Stimulated activated CD4-positive, alpha-beta T cell treated with anti-CD3 and anti-CD28 coated beads, Interleukin-15, amount 100 ng/mL, for 24 hours (primary cell): ENCODE measurements at regions not wholly inside any gene's neighbourhood (a gene's known extent, or its start where the extent isn't known, plus 50 kb on each side); places are given as distances from the start of the nearest gene placed in this dataset.
"Not testable (repeated sequence)": the region's sequence is repeated elsewhere in the genome, so short reads cannot be mapped to it uniquely, and the experiment has no call there.

ENCODE experiments used
- DNase-seq: peaks from one replicate; pipeline ENCODE4 v3.0.0-alpha.2; 2020

DNA sequence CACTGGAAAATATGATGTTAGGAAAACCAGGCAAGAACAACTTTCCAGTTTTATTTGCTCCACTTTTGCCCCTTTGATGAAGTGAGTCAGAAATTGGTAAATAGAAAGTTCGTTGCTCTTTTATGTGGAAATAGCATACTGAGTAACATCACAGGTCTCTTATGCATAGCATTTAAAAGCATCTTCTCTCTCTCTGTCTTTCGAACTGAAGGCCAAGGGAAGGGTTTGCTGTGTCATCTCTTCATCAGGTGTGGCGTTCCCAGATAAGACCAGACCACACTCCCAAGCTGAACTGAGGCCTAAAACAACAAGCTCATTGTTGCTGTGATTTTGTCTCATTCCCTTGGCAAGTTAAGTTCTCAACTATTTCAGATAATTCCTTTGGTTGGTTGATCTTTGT lies 131.8 kb upstream of the GRB10 start:
- DNase-seq = no peak

DNA sequence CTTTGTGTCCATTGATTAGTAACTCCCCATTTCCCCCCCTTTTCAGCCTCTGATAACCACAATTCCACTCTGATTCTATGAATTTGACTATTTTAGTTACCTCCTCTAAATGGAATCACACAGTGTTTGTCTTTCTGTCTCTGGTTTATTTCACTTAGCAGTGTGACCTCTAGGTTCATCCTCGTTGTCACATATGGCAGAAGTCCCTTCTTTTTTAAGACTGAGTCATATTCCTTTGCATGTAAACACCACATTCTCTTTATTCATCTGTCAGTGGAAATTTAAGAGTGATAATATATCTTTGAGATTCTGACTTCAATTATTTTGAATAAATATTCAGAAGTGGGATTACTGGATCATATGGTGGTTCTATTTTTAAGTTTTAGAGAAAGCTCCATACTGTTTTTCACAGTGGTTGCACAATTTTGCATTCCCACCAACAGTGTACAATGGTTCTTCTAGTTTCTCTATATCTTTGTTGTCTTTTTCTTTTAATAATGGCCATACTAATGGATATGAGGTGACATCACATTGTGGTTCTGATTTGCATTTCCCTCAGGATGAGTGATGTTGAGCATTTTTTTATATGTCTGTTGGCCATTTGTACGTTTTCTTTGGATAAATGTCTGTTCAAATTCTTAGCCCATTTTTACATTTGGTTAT lies 126.1 kb upstream of the GRB10 start:
- DNase-seq = no peak

DNA sequence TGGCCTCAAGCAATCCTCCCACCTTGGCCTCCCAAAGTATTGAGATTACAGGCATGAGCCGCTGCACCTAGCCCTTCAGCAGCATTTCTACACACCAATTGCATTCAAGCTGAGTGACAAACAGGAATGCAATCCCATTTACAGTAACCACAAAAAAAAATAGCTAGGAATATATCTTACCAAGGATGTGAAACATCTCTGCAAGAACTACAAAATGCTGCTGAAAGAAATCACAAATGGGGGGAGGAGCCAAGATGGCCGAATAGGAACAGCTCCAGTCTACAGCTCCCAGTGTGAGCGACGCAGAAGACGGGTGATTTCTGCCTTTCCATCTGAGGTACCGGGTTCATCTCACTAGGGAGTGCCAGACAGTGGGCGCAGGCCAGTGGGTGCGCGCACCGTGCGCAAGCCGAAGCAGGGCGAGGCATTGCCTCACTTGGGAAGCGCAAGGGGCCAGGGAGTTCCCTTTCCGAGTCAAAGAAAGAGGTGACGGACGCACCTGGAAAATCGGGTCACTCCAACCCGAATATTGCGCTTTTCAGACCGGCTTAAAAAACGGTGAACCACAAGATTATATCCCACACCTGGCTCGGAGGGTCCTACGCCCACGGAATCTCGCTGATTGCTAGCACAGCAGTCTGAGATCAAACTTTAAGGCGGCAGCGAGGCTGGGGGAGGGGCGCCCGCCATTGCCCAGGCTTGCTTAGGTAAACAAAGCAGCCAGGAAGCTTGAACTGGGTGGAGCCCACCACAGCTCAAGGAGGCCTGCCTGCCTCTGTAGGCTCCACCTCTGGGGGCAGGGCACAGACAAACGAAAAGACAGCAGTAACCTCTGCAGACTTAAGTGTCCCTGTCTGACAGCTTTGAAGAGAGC lies 116.1 kb upstream of the GRB10 start:
- DNase-seq = not testable (repeated sequence)

DNA sequence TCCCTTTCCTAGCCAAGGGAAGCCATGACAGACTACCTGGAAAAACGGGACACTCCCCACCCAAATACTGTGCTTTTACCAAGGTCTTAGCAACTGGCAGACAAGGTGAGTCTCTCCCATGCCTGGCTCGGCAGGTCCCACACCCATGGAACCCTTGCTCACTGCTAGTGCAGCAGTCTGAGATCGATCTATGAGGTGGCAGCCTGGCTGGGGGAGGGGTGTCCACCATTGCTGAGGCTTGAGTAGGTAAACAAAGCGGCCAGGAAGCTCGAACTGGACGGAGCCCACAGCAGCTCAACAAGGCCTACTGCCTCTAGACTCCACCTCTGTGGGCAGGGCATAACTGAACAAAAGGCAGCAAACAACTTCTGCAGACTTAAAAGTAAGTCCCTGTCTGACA lies 104.4 kb upstream of the GRB10 start:
- DNase-seq = not testable (repeated sequence)

DNA sequence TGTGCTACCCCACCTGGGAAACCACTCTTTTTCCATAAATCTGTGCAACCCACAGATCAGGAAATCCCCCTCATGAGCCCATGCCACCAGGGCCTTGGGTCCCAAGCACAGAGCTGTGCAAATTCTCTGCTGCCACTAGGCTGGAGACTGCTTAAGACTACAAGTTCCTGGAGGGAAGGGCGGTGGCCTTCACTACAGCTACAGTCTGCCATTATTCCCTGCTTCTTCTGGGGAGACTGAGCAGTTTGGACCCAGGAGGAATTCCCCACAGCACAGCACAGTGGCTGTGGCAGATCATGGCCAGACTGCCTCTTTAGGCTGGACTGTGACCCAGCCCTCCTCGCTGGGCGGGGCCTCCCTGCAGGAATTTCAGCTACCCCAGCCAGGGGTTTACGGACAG lies 89.7 kb upstream of the GRB10 start:
- no peak for DNase-seq

DNA sequence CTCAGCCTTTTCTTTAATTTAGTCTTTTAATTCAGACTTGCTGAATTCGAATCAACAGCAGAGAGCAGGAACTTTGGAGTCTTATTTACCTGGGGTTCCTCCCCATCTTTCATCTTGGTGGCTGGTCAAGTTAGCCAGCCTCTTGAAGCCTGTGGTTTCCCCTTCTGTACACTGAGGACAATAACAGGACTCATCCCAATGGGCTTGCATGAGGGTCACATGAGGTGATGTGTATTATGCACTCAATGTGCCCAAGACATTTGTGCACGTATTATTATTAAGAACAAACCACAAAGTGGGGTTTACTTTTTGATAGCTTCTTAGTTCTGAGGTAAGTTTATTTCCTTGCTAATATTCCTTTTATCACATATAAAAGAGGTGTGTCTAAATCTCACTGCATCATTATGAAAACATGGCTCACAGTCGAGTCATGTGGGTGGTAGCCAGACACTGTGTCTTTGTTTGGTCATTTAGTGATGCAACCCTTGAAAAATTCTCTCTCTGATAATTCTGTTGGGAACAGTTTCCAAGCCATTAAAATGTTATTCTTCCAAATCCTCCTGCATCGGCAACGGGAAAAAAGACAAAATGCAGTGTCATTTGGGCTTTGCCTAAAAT lies 86.5 kb upstream of the GRB10 start:
- no peak for DNase-seq

DNA sequence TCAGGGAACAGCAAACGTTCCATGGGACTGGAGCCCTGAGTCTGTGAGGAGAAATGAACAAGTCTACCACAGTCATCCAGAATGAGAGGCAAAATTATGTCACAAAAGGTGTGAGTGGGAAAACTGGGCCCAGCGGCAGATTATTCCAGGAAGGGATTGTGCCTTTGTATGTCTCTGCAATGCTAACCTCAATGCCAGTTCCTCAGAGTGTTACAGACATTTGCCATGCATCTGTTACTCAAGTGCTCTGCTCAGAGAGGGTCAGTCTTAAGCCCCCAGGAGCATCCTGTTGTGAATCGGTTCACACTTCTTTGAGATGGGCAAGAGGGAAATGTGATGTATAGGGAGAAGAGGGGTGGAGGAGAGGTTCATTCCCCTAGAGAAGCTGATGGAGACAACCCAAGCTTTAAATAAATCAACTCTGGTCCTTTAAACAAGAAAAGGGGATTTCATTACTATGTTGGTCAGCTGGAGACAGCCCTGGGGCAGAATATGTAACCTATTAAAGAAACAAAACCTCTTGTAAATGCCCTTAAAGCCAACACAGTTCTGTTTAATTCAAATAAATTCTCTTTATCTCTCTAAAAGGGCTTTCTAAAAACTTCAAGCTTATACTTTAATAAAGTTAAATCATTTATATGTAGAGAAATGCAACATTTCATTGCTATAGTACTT lies 85.9 kb upstream of the GRB10 start:
- DNase-seq = no peak

DNA sequence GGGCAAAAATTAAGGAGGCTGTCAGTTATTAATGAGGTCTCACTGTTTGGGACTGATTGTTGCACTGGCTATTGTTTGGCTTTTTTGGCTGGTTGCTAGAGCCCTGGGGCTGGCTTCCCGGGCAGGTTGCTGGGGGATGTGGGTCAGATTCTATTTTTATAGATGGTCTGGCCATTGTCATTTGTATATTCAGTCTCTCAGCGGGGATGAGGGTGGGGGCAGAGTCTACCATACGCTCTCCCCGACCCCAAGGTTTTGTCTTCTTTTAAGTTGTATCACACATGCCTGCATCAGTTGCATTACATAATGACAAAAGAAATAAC lies 84.3 kb upstream of the GRB10 start:
- no peak for DNase-seq

DNA sequence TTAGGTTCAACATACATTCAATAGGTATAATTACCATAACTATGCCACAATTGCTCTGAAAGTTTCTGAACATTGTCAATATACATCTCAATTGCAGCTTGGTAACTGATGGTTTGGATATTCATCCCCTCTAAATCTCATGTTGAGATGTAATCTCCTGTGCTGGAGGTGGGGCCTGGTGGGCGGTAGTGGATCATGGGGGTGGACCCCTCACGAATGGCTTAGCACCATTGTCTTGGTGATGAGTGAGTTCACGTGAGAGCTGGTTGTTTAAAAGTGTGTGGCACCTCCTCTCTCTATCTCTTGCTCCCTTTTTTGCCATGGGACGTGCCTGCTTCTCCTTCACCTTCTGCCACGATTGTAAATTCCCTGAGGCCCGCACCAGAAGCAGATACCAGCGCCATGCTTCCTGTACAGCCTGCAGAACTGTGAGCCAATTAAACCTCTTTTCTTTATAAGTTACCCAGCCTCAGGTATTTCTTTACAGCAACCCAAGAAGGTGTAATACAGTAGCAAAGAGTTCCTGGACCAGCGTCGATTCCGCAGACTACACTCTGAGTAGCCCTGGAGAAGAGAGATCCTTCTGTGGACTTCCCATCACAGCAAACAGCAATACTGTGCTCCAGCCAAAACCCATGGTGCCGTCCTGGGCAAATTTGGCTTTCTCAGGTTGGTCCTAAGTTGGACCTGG lies 83.8 kb upstream of the GRB10 start:
- no peak for DNase-seq

DNA sequence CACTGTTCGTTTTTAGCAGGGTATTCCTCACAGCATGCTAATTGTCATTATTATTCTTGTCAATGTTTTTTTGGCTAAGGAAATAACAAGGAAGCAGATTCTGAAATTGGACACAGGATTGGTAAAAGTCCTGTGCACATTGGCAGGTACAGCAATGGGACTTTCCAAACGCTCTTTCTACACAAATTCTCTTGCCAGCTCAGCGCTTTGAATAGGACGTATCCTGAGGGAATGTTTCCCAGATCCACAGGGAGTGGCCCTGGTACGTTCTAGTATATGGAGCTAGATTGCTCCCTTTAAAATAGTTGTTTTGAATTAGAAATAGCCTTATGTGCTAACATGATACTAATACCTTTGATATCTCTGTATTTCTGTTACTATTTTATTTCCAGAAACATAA lies 82.8 kb upstream of the GRB10 start:
- no peak for DNase-seq

DNA sequence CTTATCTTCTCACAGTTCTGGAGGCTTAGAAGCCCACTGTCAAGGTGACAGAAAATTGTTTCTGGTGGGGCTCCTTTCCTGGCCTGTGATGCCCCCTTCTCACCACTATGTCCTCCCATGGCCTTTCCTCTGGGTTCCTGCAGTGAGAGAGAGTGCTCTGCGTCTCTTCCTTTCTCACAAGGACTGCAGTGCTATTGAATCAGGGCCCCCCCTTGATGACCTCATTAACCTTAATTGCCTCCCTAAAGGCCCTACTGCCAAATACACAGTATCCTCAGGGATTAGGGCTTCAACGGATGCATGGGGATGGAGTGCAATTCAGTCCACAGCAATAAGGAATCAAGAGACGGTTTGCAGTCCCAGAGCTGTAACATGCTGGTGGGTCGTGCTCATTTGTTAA lies 82.0 kb upstream of the GRB10 start:
- DNase-seq = no peak

DNA sequence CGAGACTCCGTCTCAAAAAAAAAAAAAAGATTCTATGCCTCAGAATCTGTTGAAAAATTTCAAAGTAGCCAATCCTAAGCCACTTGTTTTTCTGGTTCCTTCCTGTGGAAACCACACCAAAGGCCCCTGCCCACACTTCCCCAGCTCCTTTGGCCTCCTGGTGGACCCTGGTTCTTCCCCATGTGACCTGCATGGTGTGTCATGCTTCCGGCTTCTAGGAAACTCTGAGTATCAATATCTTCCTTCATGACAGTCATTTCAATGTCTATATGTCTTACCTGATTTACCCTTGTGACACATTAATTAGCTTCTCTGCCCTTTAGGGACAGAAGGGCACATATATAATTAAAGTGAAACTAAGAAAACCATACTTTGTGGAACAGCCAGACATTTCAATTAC lies 80.4 kb upstream of the GRB10 start:
- no peak for DNase-seq

DNA sequence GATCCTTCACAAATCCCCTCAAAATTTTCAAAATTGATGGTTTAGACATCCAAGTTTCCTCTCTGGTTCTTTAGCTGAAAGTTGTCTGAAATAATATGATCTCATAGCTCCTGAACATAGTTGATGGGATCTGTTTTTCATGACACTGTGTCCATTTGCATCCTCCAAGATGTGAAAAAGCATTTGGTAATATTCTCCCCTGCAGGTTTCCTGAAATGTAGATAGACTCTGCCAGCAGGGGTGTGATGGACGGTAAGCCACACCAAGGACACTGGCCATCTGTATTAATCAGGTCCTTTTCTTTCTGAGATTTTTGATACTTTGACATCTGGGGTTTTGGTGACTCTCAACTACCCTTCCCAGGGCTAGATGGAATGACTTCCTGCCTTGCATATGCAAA lies 79.6 kb upstream of the GRB10 start:
- no peak for DNase-seq

DNA sequence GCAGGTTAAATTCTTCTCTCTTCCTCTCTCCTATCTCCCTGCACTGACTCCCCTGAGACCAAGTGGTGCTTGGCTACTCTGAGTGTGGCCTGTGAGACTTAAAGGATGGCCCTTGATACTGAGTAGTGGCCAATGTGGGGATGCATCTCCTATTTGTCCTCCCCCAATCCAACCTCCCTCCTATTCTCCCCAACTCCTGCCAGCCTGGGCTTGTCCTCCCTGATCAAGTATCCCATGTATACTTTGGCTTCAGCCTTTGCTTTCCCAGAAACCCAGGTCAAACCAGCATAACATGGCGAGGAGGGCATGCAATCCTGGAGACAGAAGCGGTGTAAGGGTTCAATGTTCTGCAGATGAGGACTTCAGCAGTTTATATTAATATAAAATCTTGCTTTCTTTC lies 77.9 kb upstream of the GRB10 start:
- DNase-seq = no peak

DNA sequence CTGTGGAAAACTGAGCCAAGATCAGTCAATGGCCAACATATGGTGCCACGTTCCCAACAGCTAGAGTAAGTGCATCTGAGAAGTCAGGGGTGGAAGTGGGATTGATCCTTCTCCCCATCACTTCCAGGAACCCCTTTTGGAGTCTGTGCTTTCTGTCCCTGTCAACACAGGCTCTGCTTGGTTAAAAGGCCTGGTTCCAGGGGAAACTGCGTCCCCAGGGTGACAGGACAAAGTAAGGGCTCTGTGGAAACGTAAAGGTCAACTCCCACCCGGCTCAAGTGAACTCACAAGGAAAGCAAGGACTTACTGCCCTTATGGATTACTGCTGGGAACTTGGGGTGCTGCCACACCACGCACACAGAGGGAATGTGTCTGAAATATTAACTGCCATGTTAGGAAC lies 77.5 kb upstream of the GRB10 start:
- no peak for DNase-seq

DNA sequence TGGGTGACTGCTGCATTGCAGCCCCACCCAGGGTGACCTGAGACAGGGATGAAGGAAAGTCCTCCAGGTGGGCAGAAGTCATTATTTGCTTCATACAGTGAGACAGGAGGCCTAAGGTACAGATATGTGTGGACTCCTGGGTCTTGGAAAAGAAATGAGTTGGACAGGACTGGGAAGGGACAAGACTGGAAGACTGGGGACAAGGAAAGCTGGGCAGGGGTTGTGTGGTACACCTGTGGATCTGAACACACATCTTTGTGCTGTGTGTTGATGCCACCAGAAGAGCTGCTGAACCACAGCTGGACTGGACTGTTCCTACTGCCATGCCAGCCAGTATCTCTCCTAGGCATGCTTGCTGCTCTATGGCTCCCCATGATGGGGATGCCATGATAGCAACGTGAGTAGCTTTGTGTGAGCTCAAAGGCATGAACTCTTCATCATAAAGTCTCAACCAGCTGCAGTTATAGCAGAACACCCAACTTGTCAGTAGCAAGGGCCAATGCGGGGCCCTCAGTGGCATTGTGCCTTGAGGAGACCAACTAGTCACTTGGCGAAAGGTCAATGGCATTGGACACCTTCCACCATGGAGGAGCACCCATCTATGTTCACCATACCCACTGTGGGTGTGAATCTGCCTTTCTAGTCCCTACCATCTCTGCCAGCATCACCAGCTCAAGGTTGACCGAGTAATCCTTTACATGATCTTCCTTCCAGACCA lies 76.0 kb upstream of the GRB10 start:
- no peak for DNase-seq

DNA sequence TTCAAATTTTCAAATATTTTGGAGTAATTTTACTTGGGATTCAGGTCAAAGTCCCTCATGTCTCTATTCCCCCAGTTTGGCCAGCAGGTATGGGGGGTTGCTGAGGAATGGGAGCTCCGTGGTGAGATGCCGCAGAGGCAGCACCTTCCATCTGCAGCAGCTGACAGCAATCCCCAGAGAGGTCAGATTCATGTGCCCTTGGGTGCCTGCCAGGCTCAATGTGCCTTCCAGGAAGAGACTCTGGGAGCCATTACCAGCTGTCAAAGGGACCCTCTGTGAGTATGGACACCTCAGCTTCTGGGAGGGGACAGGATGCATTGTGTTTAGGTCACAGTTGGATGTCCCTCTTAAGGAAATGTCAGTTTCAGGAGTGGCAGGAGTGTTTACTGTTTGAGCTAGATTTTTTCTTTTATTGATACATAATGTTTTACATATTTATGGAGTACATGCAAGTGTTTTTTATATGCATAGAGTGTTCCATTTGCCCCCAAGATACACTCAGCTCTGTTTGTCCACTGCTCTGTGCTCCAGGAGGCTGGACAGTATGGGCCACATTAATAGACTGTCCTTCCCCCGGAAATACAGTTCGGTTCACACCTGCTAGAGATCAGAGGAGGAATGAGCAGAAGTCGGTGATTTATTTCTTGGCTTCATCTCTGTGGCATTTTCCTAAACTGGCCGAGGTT lies 75.3 kb upstream of the GRB10 start:
- no peak for DNase-seq

DNA sequence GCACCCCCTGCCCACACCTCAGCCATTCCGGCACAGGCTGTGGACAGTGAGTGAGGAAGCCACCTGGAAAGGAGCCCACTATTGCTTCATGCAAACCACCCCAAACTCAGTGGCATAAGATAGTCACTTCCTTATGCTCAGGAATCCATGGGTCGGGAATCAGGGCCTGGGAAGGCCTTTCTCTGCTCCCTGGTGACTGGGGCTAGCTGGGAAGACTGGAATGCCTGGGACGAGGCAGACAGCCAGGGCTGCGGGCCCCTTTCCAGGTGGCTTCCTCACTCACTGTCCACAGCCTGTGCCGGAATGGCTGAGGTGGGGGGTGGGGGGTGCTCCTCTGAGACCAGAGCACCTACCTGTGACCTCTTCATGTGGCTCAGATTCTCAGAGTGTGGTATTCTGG lies 74.1 kb upstream of the GRB10 start:
- no peak for DNase-seq

DNA sequence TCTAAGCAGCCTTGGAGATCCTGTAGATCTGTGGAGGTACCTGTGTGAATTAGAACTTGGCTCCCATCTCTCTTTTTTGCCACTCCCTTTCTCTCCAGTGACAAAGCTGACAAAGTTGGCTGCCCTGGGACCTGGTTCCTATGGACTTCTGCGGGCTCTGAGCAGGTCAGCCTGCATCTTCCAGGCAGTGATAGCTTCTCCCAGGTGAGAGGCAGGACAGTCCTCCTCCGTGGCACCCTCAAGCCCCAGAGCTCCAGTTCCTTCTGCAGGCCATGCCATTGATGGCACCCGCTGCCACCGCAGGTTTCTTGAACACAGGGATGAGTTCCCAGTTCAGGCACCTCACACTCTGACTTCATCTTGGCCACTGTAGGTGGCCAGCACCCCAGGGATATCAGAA lies 73.5 kb upstream of the GRB10 start:
- DNase-seq = no peak

DNA sequence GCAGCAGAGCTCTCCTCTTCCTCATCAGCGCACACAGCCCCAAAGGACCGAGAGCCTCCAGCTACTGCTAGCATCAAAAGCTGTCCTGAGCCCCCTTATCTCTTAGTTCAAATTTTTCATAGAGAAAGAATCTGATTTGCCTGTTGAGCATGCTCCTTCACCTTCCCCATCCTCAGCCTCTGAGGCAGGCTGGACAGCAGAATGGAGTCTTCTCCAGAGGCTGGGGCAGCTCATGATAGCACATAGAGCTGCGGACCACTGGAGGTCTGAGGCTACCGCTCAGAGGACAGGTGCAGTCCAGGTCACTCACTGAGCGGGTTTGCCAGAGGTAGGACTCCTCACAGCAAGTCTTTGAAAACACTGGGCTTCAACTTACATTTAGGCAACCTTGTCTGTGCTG lies 72.8 kb upstream of the GRB10 start:
- DNase-seq = no peak

DNA sequence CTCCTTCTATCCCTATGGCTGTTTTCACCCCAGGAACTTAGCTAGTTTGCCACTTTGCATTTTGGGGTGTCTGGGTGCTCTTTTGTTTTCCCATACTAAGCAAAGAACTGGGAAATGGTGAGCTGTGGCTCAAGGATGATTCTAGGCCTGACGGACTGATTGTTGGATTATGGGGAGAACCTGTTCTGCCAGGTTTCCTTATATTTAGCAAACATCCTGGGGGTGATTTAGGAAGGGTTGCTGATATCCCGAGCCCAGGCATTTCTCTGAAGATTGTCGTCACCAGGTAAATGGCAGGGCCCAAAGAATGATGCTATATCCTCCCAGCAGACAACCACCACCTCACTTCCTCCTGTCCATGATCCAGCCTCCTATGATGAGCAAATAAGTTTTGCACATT lies 72.1 kb upstream of the GRB10 start:
- DNase-seq = no peak

DNA sequence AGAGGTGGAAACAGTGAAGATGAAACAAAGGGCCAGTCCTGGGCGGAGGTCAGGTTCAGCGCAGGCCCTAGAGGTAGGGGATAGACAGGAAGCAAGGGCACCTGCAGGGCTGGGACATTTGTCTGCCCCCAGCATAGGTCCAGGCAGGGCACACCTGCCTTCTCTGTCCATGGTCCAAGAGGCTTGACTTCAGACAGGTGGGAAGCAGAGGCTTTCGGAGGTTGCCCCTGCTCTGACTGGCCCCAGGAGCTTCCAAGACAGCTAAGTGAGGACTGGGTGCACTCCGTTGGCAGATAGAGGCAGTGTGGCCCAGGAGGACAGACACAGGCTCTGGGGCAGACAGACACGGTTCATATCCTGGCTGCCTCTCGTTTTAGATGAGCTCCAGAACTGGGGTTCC lies 71.6 kb upstream of the GRB10 start:
- DNase-seq = no peak
